HG02642 (cell line): ENCODE measurements at regions not wholly inside any gene's neighbourhood (a gene's known extent, or its start where the extent isn't known, plus 50 kb on each side); places are given as distances from the start of the nearest gene placed in this dataset.
"Not testable (repeated sequence)": the region's sequence is repeated elsewhere in the genome, so short reads cannot be mapped to it uniquely, and the experiment has no call there.

Experiments
- ATAC-seq: cut with Tn5 transposase; IDR thresholded peaks from one replicate; pipeline ENCODE4 v1.9.1; 2021; ENCODE audit warnings: mild to moderate bottlenecking; ENCODE audit not compliant: unreplicated experiment, poor library complexity

GRCh38 chr7:110396021-110396420, 694.9 kb upstream of the LRRN3 start:
- ATAC-seq = no peak

- ATAC-seq = no peak
These were observed 692.8 kb upstream of the LRRN3 start for GRCh38 chr7:110397927-110398660.

GRCh38 chr7:110399421-110399820, 691.5 kb upstream of the LRRN3 start:
- no peak for ATAC-seq

GRCh38 chr7:110400411-110400810, 690.5 kb upstream of the LRRN3 start:
- no peak for ATAC-seq

GRCh38 chr7:110407242-110407641, 683.7 kb upstream of the LRRN3 start:
- no peak for ATAC-seq

GRCh38 chr7:110407706-110408105, 683.2 kb upstream of the LRRN3 start:
- ATAC-seq = no peak

- ATAC-seq = no peak
These were observed 678.3 kb upstream of the LRRN3 start for GRCh38 chr7:110412614-110413013.

- ATAC-seq = no peak
These were observed 677.9 kb upstream of the LRRN3 start for GRCh38 chr7:110413038-110413437.

GRCh38 chr7:110417611-110418010, 673.3 kb upstream of the LRRN3 start:
- ATAC-seq = no peak

GRCh38 chr7:110418659-110419280, 672.2 kb upstream of the LRRN3 start:
- ATAC-seq = no peak

GRCh38 chr7:110420788-110421187, 670.1 kb upstream of the LRRN3 start:
- no peak for ATAC-seq

GRCh38 chr7:110421490-110422241, 669.3 kb upstream of the LRRN3 start:
- no peak for ATAC-seq

- ATAC-seq = no peak
These were observed 658.8 kb upstream of the LRRN3 start for GRCh38 chr7:110432061-110432553.

- ATAC-seq = not testable (repeated sequence)
These were observed 652.0 kb upstream of the LRRN3 start for GRCh38 chr7:110438926-110439325.

GRCh38 chr7:110442381-110442837, 648.5 kb upstream of the LRRN3 start:
- ATAC-seq = peak; percentile 69

GRCh38 chr7:110446658-110447057, 644.3 kb upstream of the LRRN3 start:
- ATAC-seq = no peak

- no peak for ATAC-seq
These were observed 642.0 kb upstream of the LRRN3 start for GRCh38 chr7:110448918-110449317.

- ATAC-seq = no peak
These were observed 636.2 kb upstream of the LRRN3 start for GRCh38 chr7:110454713-110455112.

GRCh38 chr7:110461621-110462020, 629.3 kb upstream of the LRRN3 start:
- no peak for ATAC-seq

- ATAC-seq = no peak
These were observed 620.5 kb upstream of the LRRN3 start for GRCh38 chr7:110470420-110470819.

- ATAC-seq = not testable (repeated sequence)
These were observed 618.5 kb upstream of the LRRN3 start for GRCh38 chr7:110472419-110472818.
